ENCODE measurements at regions not wholly inside any gene's neighbourhood (a gene's known extent, or its start where the extent isn't known, plus 50 kb on each side); places are given as distances from the start of the nearest gene placed in this dataset.
A peak's percentile ranks its signal among the peaks of the same experiment; 100 is the strongest.
"Not testable (repeated sequence)": the region's sequence is repeated elsewhere in the genome, so short reads cannot be mapped to it uniquely, and the experiment has no call there.

GRCh38 chr18:56488739-56489138 is 149.7 kb downstream of the TXNL1 start:
- DNase-seq (ENCODE audit: low read depth in 2 of 2), result no peak

- DNase-seq (ENCODE audit: low read depth in 2 of 2), result no peak
Observed at GRCh38 chr18:56487801-56488200, 150.6 kb downstream of the TXNL1 start.

DNA sequence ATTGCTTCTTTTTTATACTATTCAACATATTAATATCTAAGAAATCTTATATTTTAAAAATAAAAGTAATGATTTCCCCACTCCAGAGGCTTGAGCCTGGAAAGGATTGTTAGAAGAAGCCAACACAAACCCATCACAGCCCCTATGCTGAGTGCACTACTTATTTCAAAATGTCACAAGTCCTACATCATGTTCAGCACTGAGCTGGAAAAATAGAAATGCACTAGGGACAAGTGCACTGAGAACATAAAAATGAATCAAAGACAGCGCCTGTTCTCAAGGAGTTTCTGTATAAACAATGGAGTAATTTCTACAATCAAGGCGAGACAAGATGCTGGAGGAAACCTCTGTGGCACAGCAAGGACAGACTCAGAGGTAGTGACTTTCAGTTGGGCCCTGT is 155.0 kb downstream of the TXNL1 start:
- no peak for DNase-seq (ENCODE audit: low read depth in 2 of 2)

DNA sequence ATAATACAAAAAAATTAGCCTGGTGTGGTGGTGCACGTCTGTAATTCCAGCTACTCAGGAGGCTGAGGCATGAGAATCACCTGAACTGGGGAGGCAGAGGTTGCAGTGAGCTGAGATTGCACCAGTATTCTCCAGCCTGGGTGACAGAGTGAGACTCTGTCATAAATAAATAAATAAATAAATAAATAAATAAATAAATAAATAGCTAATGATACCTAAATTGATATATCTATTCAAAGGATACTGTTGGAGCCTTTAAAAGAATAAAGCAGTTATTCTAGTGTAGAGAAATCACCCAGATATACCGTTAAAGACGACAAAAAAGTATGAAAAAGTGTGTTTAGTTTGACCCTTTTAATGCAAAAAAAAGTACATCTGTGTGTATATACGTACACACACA is 155.6 kb downstream of the TXNL1 start:
- DNase-seq (ENCODE audit: low read depth in 2 of 2), result not testable (repeated sequence)

GRCh38 chr18:56481751-56482150 is 156.6 kb downstream of the TXNL1 start:
- DNase-seq (ENCODE audit: low read depth in 2 of 2), result no peak

- no peak for DNase-seq (ENCODE audit: low read depth in 2 of 2)
Observed at GRCh38 chr18:56479841-56480240, 158.6 kb downstream of the TXNL1 start.

DNA sequence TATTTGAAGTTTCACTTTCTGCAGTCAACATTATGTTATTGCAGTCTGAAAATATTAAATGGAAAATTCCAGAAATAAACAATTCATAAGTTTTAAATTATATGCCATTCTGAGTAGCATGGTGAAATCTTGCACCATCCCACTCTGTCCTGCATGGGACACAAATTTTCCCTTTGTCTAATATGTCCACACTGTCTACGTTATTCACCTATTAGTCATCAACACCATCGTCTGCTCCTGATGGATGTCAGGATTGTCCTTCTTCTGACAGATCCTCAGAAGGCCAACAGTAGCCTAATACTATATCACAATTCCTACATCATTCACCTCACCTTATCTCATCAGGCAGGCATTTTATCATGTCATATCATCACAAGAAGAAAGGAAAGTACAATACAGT is 163.1 kb downstream of the TXNL1 start:
- DNase-seq (ENCODE audit: low read depth in 2 of 2), result no peak

GRCh38 chr18:56473400-56474024 is 164.9 kb downstream of the TXNL1 start:
- no peak for DNase-seq (ENCODE audit: low read depth in 2 of 2)

- no peak for DNase-seq (ENCODE audit: low read depth in 2 of 2)
Observed at GRCh38 chr18:56470406-56471351, 167.7 kb downstream of the TXNL1 start.

GRCh38 chr18:56469582-56469981 is 168.8 kb downstream of the TXNL1 start:
- no peak for DNase-seq (ENCODE audit: low read depth in 2 of 2)

DNA sequence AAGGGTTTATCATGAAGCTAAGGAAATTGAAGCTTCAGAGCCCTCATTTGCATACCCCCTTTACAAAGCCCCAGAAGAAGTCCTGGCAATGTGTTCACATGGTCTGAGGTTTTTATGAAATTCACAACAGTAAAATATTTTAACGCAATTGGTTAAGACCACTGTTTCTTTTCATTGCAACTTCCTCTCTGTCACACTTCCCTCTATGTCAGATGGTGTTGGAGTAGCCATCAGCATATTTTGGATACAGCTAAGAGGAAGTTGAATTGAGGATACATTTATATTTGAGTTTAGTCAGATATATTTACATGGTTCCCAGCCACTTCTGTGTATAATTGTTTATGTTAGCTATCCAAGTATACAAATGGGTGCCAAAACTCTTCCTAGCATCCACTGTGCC is 170.0 kb downstream of the TXNL1 start:
- DNase-seq (ENCODE audit: low read depth in 2 of 2), result no peak

GRCh38 chr18:56462276-56462675 is 176.1 kb downstream of the TXNL1 start:
- no peak for DNase-seq (ENCODE audit: low read depth in 2 of 2)

DNA sequence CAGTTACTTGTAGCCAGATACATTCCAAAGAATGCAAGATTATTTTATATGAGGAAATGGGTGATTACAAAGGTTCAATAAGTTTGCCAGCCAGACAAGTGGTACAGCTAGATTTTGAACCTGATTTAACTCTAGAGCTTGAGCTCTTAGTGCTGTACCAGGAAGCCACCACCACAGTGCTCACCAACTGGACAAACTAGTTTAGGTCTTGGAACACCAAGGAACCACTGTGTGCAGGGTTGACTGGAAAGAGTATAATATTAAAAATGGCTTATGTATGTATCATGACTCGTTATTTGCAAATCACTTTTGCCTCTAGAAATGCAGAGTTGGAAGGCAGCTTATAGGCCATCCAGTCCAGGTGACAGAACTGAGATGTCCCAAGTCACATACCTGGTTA is 177.2 kb downstream of the TXNL1 start:
- no peak for DNase-seq (ENCODE audit: low read depth in 2 of 2)

- peak in 1 of 2 donors; percentile 17 for DNase-seq (ENCODE audit: low read depth in 2 of 2)
Observed at GRCh38 chr18:56460581-56460980, 177.8 kb downstream of the TXNL1 start.

- peak; percentile 51 to 62 for DNase-seq (ENCODE audit: low read depth in 2 of 2)
Observed at GRCh38 chr18:56458770-56459712, 179.4 kb downstream of the TXNL1 start.

DNA sequence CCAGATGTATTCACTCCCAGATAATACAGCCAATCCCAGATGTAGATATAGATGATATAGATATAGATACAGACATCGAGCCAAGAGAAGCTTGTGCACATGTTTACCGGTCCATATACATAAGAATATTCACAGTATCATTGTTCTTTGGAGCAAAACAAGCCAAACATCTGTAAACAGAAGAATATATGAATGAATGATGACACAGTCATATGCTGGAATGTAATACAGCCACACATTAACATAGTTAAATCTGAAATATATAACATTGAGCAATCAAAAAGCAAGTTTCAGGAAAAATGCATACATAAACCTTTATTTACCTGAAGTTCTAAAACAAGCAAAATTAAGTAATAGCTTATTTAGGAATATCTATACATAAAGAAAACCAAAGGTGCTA is 182.5 kb downstream of the TXNL1 start:
- no peak for DNase-seq (ENCODE audit: low read depth in 2 of 2)

DNA sequence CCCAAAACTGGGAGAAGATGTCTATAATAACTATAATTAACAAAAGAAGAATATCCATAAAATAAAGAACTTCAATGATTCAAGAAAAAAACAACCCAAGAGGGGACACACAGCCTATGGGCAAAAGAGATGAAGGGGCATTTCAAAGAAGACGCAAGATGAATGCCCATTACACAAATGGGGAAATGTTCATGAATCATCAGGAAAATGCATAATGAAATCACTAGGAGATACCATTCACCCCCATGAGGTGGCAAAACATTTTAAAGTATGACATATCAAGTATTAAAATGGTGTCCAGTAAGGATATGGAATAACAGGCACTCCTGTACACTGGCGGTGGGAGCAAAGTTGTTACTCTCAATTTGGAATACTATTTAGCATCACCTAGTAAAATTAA is 183.3 kb downstream of the TXNL1 start:
- no peak for DNase-seq (ENCODE audit: low read depth in 2 of 2)

DNA sequence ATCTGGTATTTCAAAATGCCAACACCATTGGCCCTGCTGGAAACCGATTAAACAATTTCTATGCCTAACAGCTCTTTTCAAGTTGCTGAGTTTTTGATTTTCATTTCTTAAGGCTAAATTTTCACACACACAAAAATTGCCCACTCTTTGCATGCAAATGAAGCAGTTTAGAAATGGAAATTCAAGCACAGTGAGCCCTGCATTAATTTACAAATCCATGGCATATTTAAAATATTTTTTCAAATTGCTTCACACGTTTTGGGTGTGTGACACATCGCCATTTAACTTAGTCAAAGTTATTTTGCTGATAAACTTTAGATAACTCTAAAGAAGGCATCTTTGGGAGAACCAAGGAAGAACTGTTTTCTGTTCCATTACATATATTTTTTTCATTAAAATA is 184.8 kb downstream of the TXNL1 start:
- no peak for DNase-seq (ENCODE audit: low read depth in 2 of 2)

- no peak for DNase-seq (ENCODE audit: low read depth in 2 of 2)
Observed at GRCh38 chr18:56451188-56451587, 187.2 kb downstream of the TXNL1 start.

DNA sequence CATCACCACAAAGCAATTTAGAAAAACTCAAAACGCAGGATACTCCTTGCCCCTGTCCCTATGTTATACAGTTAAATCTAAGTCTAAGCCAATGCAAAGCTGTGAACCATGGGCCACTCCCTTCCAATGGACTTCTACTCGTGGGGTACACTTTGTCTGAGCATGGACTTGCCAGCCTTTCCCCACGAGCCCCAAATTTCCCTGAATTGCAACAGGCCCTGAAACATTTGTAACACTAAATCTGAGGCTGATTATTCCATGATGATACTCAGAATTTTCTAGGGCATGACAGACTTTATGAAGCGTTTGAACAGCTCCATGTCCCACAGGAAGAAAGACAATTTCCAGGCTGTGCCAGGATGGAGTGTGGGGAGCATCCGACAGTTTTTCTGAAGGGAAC is 189.6 kb downstream of the TXNL1 start:
- DNase-seq (ENCODE audit: low read depth in 2 of 2), result no peak

DNA sequence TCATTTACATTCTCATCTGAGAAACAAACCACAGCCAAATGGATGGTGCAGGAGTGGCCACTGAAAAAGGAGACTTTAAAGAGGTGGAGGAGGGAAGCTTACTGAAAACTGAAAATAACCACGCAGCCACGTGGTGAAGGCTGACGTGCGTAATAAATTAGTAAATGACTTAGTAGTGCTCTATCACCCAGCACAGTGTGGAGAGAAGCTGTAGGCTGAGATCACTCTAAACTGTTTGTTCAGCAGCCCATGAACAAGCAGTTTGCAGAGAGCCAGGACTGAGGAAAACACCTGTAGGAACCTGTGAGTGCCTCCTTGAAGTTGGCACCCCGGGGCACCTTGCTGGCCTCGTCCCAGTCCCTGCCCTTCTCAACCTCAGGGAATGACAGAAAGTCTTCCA is 193.0 kb downstream of the TXNL1 start:
- no peak for DNase-seq (ENCODE audit: low read depth in 2 of 2)

DNA sequence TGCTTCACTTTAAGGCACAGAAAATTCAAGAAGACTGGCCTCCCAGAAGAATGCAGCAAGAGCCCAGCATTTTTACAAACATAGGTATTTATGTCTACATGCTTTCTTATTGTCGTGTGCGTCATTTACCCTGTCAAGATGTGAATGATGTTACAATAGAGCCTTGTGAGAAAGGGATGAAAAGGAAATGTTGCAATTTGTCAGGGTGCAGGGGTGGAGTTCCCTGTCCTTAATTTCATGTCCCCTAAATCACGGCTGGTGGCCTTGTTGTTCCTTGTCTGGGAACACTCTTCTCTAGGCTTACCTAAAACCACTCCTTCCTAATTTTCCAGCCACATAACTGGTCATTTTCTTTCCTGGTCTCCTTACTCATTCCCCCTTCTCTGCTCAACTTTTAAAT is 194.2 kb downstream of the TXNL1 start:
- DNase-seq (ENCODE audit: low read depth in 2 of 2), result no peak

All from lung microvascular endothelial cell (primary cell).